Body of pancreas (tissue), 4 donors: ENCODE measurements at regions not wholly inside any gene's neighbourhood (a gene's known extent, or its start where the extent isn't known, plus 50 kb on each side); places are given as distances from the start of the nearest gene placed in this dataset.

ENCODE experiments used
- CTCF ChIP-seq, 7 experiments: fragments of 450-650 bp in 4 of 7; fragments of 200-600 bp in 3 of 7; sonication (generic) in 3 of 7; IDR thresholded peaks; one replicate each; pipeline ENCODE4 v1.5.1; 2016 to 2019; ENCODE audit warnings: antibody characterized with exemption in 7 of 7
- POLR2A ChIP-seq, 3 donors: fragments of 450-650 bp; IDR thresholded peaks; one replicate each; pipeline ENCODE4 v1.6.1; 2016; ENCODE audit warnings: antibody characterized with exemption in 3 of 3, mild to moderate bottlenecking in 2 of 3

GRCh38 chr7:49564379-49564714 lies 209.1 kb upstream of the VWC2 start:
- TF ChIP-seq CTCF (IDR thresholded peaks at IDR 0.05) (no peak), POLR2A (IDR thresholded peaks at IDR 0.05) (no peak)
